HPDE6-E6E7 (cell line): ENCODE measurements at regions not wholly inside any gene's neighbourhood (a gene's known extent, or its start where the extent isn't known, plus 50 kb on each side); places are given as distances from the start of the nearest gene placed in this dataset.
A peak's percentile ranks its signal among the peaks of the same experiment; 100 is the strongest.

ENCODE experiments used
- DNase-seq: peaks from one replicate; pipeline ENCODE4 v3.0.0; 2011; ENCODE audit warnings: missing footprints; ENCODE audit errors: extremely low spot score

DNA sequence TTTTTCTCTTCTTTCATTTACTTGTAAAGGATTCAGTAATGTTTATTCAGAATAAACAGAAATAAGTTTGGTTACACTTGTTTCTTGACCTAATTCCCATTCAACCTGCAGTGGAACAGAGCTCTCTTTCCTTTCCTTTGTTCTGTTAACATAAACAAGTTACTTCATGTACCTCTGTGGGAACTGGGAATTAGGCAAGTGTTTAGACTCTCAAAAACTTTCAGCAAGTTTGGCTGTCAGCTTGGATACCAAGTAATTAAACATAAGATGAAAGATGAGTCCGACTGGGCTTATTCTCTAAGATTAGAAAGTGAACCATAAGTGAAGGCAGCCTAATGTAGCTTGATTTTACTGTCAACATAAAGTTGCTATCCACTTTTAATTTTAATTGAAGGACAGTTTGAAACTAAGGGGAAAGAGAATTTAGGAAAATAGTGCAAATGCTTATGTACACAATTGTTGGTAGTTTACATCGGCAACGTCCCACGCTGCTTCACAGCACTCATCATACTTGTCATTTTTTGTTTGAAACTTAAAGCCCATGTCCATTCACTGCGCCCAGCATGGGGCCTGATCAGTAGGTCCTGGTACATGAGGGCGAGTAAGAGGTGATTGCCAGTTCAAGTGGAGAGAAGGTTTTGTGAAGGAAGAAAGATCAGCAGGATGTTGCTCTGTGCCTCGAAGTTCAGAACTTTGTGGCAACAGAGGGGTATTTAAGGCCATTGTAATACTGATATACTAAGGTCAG lies 113.0 kb downstream of the PLEKHG1 start:
- no peak for DNase-seq

- no peak for DNase-seq
These were observed 113.8 kb downstream of the PLEKHG1 start for GRCh38 chr6:150713487-150713886.

DNA sequence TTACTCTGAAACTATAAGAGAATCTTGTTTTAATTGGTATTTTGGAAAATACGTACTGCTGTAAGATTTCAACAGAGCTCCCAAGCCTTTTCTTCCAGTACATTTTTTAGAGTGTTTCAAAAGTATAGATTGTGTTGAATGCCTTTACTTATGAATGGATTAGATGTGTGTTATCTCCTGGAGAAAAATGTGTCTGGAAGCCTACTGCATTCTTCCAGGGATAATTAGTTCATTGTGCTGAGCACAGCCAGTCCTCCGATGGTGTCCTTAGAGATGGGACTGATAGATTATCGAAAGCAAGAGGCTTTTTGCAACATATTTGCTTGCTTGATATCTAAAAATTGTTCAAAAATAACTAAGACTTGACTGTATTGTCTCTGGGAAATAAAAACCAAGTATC lies 114.2 kb downstream of the PLEKHG1 start:
- DNase-seq: no peak

DNA sequence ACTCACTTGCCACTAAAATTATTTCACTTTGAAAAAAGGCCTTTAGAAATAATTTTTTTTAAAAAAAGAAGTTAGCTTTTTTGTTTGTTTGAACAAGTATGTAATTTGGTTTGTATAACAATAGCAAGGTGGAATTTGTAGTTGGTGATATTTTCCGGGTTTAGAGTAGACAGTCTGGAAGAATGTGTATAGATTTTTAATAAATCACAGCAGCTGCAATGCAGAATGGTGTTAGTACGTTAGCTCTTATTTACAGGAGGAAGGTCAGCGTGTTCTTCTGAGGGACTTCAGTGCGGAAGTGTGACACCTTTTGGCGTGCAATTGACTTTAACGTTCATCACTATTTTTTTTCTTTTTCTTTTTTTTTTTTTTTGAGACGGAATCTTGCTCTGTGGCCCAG lies 115.4 kb downstream of the PLEKHG1 start:
- no peak for DNase-seq

DNA sequence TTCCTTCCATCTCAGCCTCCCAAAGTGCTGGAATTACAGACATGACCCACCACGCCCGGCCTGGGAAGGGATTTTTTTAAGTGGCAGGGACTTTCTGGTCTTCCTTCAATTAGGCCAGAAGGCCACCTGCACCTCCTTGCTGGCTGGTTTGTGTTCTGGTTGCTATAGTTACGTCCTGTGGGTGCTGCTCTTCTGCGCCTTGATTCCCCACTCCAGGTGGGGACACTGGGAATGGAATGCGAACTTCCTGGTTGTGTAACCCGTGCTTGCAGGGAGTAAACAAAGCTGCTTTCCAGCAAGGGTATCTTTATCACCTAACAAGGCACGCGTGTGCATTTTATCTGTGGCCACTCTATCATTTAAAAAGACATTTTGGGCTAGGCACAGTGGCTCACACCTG lies 117.7 kb downstream of the PLEKHG1 start:
- DNase-seq: no peak

DNA sequence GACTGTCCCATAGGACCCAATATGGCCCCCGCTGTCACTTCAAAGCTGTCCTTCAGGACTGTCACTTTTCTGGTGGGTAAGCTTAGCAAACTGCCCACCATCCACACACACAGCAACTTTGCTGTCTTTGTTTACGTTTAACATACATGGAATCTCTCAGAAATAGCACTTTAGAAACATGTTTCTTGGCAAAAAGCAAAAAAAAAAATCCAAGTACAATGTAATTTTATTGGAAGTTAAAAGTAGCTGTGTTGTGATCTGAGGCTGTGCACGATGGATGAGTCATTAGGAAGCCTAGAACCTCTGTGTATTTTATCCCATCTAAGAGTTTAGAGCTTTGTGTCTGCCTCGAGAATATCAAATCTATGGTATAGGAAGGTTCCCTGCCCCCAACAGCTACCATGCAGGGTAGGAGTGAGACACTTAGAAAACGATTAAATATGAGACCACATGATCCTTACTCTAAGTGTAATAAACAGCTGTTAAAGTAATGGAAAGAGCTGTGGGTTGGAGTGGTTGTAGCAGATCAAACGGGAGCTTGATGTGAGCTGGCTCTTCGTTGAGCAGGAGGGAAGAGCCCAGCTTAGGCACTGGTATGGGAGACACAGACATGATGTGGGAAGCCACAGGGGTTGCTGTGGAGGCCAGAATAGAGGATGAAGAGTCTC lies 119.5 kb downstream of the PLEKHG1 start:
- DNase-seq: no peak

- DNase-seq: no peak
These were observed 120.1 kb downstream of the PLEKHG1 start for GRCh38 chr6:150719831-150720230.

- DNase-seq: peak; percentile 80
These were observed 121.1 kb downstream of the PLEKHG1 start for GRCh38 chr6:150720774-150721233.

DNA sequence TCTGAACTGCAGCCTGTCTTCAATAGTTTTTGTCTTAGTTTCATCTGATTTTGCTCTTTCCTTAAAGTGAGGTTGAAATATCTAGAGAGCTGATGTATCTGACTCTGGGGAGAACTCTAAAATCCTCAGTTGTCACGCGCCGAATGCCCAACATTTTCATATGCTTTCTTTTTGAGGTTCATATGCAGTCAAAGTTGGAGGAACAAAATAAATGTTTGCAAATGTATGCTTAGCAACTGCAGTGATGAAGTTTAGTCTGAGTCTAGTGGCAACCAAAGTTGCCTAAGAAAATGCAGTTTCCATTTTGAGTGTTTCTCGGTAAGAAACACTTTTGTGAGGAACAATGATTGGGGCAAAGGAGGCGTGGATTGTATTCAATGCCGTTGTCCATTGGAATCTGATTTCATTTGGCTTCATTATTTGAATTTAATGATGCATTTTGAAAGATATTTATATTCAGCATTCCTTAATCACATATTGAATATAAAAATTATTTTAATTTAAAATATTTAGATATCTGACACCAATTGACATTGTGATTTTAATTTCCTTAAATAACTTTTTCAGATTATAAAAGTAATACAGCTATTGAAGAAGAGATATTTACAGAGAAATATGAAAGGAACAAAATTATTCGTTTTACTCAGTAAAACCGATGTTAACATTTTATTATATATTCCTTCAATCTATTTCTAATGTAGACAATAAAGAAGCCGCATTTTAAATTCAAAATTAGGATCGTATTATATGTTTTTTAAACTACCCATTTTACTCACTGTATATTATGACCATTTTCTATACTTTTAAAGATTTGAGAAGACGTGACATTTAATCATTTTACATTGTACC lies 122.0 kb downstream of the PLEKHG1 start:
- DNase-seq: no peak

- DNase-seq: no peak
These were observed 123.1 kb downstream of the PLEKHG1 start for GRCh38 chr6:150722614-150723344.

DNA sequence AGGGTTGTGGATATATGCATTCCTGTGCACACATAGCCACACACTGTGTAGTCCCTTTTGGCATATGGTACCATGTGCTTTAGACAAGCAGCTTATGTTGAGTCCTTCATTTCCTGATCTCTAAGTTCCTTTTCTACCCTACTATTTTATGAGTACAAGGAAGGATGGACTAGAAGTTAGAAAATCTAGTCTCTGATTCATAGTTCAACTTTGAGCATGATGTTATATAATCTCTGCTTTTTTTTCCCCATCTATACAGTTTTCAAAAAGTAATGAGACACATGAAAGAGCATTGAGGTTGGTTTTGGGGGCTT lies 123.6 kb downstream of the PLEKHG1 start:
- DNase-seq: no peak

DNA sequence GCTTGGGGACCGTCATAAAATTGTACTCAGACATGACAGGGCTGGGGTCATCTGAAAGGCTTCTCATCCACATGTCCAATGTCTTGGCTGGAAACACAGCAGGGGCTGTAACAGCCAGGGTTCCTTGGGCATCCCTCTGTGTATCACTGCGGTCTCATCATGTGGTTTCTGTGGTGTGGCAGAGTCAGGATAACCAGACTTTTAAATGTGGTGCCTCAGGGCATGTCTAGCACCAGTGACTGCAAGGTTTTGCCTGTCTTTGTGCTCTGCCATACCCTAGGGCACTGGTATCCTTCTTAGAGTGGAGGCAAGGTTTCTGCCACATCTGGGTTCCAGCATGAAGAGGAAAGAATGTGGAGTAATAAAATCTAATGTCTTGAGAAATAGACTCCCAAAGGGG lies 124.2 kb downstream of the PLEKHG1 start:
- DNase-seq: no peak

- no peak for DNase-seq
These were observed 126.1 kb downstream of the PLEKHG1 start for GRCh38 chr6:150725795-150726194.

GRCh38 chr6:150729188-150729748 lies 129.6 kb downstream of the PLEKHG1 start:
- DNase-seq: no peak

GRCh38 chr6:150730801-150731457 lies 131.2 kb downstream of the PLEKHG1 start:
- DNase-seq: no peak

- no peak for DNase-seq
These were observed 132.6 kb upstream of the MTHFD1L start for GRCh38 chr6:150732765-150733539.

- DNase-seq: no peak
These were observed 131.8 kb upstream of the MTHFD1L start for GRCh38 chr6:150733726-150734125.

GRCh38 chr6:150734235-150734634 lies 131.3 kb upstream of the MTHFD1L start:
- peak; percentile 74 for DNase-seq

DNA sequence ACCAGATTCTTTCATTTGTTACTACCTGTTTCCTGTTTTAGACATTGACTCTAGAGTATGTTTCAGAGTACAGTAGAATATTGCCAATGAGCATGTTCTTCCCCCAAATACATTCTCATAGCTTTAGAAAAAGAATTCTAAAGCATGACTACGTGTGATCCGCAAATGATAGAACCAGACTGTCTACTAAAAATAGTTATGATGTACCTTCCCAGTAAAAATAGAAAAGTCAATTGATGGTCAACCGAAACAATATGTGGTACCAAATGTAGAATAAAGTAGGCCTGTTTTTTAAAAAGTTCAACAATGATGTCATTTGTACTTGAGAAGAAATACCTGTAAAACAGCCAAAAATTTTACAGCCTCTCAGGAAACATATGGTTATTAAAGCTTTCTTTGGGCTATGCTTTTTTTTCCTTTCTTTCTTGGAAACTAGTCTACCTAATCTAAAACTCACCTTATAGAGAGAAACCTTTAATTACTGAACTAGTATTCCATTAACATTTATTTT lies 130.1 kb upstream of the MTHFD1L start:
- no peak for DNase-seq

GRCh38 chr6:150738092-150738629 lies 127.3 kb upstream of the MTHFD1L start:
- no peak for DNase-seq
